HEK293T (cell line): ENCODE measurements at regions not wholly inside any gene's neighbourhood (a gene's known extent, or its start where the extent isn't known, plus 50 kb on each side); places are given as distances from the start of the nearest gene placed in this dataset.

Experiments
- FOXK2 ChIP-seq: fragments of 450-650 bp; IDR thresholded peaks from 2 replicates; pipeline ENCODE4 v1.6.1; 2016; ENCODE audit warnings: mild to moderate bottlenecking
- ZNF384 ChIP-seq: fragments of 450-650 bp; IDR thresholded peaks from 2 replicates; pipeline ENCODE4 v1.6.1; 2016

DNA sequence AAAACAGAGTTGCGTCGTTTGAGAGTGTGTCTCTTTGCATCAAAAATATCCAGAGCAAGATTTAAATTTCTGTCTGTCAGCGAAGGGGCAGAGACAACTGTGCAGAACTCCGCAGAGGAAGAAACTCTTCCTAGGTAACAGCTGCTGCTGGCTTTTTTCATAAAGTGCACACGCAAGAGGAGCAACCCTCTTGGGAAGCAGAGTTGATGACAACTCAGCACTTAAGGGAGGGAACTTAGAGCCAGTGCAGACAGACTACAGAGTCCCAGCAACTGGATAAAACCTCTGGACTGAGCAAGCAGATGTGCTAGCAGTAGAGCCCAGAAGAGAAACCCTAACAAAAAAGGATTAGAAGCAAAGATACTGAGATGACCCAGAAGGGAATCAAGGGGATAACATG lies 337.1 kb downstream of the PCNX1 start:
- TF ChIP-seq ZNF384 (no peak), FOXK2 (no peak)
